ENCODE measurements at regions not wholly inside any gene's neighbourhood (a gene's known extent, or its start where the extent isn't known, plus 50 kb on each side); places are given as distances from the start of the nearest gene placed in this dataset.
"Not testable (repeated sequence)": the region's sequence is repeated elsewhere in the genome, so short reads cannot be mapped to it uniquely, and the experiment has no call there.

DNA sequence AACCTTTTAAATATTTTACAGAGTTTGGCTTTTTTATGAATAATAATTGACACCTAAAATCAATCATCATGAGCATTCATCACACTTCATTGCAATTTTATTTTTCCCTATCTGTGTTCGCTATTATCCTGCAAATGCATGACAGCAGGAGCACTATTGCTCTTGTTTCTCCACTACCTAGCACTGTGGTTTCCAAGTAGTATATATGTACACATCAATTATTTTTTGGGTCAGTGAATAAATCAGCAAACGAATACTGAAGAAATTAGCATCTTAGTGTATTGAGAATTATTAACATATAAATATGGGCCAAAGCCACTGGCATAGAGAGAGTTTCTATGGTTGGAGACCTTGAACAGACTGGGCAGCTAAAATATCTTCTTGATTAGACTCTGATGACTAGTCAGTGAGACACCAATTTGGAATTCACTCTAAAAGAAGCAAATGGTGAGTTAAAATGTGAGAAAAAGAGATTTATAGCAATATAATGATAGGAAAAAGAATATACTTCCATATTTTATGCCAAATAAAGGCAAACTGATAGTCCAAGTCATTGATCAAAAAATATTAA is 731.1 kb upstream of the LUZP2 start:
- no peak for DNase-seq (ENCODE audit: low spot score)

DNA sequence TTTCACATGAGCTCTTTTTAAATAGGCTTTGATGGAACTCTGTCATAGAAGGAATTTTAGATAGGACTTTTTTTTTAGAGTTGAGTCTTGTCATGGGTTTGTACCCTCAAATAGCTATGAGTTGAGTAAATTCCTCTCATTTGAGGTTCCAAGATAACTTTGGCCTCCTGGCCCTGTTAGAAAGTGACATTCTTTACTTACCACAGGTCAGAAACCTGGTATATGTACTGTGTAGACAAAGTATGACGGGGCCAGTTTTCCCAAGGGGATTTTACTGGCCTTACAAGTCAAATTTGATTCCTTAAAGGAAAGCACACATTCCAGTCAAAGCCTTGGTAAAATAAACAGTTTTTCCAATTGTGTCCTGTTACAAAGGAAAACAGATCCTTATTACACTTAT is 729.3 kb upstream of the LUZP2 start:
- DNase-seq (ENCODE audit: low spot score), result no peak

- DNase-seq (ENCODE audit: low spot score), result no peak
Measured at GRCh38 chr11:23769214-23769613, 727.6 kb upstream of the LUZP2 start.

DNA sequence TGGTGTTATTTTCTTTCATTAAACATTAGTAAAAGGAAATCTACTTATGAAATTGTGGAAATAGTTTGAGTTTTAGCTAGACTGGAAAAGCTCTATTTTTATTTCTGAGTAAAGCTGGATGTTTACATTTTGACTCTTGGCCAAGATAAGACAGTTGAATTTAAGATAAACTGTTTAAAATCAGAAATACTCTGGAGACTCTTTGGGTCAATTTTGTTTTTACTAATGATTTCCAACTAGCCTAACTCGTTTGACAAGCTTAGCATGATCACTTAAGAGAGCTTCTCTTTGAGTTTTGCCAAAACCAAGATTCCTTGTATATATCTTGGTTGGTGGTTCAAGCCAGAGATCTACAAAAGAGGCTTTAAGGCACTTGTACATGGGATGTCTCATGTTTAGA is 724.8 kb upstream of the LUZP2 start:
- DNase-seq (ENCODE audit: low spot score), result no peak

DNA sequence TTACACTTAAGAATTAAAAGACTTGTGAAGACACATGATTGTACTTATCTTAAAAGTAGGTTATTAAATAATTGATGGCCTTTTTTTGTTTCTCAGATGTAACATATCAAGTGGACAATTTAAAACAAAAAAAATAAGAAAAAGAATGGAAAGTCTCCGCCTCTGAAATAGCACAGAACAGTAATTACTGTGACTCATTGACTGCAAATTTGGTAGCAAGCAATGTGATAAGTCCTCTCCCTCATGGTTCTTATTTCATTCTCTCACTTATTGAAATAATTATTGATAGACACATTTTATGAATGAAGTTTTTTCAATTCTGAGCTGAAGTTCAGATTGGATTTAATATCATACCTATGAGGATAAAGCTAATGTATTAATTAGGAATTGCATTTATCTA is 717.9 kb upstream of the LUZP2 start:
- DNase-seq (ENCODE audit: low spot score), result no peak

- no peak for DNase-seq (ENCODE audit: low spot score)
Measured at GRCh38 chr11:23780231-23780630, 716.6 kb upstream of the LUZP2 start.

- no peak for DNase-seq (ENCODE audit: low spot score)
Measured at GRCh38 chr11:23781803-23782560, 714.9 kb upstream of the LUZP2 start.

GRCh38 chr11:23786974-23787373 is 709.9 kb upstream of the LUZP2 start:
- not testable (repeated sequence) for DNase-seq (ENCODE audit: low spot score)

DNA sequence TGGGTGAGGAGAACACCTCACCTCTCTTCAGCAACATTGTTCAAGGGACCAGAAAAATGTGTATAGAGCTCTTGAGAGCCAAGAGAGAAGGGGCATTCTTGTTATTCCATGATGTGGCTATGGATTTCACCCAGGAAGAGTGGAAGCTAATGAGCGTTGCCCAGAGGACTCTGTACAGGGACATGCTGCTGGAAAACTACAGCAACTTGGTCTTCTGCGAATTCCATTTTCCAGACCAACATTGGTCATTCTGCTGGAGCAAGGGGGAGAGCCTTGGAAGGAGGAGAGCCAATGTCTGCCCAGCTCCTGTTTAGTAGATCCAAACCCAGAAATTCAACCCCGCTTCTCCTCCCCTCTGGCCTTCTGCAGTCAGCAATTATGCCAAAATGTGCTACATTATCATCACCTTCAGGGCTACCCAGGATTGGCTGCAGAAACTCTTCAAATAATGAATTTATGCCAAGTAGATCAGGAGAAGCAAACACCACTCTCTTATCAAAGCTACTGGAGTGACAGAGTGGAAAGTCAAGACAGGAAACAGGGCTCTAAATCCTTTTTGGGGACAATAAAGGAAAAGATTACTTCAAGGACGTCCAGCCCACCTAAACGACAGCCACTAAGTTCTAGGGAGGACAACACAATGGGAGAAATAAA is 707.5 kb upstream of the LUZP2 start:
- DNase-seq (ENCODE audit: low spot score), result no peak

DNA sequence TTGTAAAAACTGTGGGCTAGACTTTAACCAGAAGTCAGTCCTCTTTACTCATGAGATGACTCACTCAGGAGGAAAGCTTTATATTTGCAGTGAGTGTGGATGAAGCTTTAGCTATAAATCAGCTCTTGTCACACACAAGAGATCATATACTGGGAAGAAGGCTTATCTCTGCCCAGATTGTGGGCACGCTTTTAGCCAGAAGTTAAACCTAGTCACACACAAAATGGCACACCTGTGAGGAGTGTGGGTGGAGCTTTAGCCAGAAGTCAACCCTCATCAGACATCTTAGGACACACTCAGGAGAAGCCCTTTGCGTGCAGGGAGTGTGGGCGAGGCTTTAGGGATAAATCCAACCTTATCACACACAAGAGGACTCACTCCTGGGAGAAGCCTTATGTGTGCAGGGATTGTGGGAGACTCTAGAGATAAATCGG is 706.9 kb upstream of the LUZP2 start:
- no peak for DNase-seq (ENCODE audit: low spot score)

- no peak for DNase-seq (ENCODE audit: low spot score)
Measured at GRCh38 chr11:23797624-23798419, 699.0 kb upstream of the LUZP2 start.

DNA sequence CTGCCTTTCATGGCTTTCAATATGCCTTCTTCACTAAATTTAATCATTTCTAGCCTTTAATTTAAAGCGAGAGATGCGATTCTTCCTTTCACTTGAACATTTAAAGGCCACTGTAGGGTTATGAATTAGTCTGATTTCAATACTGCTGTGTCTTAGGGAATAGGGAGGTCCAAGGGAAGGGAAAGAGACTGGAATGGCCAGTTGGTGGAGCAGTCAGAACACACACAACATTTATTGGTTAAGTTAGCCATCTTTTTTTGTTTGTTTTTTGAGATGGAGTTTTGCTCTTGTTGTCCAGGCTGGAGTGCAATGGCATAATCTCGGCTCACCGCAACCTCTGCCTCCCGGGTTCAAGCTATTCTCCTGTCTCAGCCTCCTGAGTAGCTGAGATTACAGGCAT is 662.5 kb upstream of the LUZP2 start:
- DNase-seq (ENCODE audit: low spot score), result not testable (repeated sequence)

DNA sequence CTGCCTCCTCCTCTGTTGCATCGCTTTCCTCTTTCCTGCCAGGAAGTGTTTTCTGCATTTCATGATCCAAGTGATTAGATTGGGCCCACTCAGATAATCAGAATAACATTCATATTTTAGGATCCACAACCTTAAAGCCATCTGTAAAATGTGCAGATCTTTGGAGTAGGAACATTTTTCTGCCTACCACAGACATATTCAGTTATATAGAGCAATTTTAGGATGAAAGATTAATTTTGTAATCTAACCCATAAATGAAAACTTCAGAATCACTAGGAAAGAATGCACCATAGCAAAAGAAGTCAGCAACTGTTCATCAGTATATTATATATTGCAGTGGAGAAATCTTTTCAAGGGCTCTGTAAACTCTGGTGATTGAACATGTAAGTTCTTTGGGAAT is 659.9 kb upstream of the LUZP2 start:
- no peak for DNase-seq (ENCODE audit: low spot score)

DNA sequence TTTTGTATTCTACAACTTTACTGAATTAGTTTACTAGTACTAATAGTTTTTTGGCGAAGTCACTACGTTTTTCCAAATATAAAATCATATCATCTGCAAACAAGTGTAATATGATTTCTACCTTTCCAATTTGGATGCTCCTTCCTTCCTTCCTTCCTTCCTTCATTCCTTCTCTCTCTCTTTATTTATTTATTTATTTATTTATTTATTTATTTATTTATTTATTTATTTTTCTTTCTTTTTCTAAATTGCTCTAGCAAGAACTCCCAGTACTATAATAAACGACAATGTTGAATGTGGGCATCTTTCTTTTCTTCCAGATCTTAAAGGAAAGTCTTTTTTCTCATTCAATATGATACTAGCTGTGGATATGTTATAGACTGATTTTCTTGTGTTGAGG is 656.0 kb upstream of the LUZP2 start:
- DNase-seq (ENCODE audit: low spot score), result no peak

DNA sequence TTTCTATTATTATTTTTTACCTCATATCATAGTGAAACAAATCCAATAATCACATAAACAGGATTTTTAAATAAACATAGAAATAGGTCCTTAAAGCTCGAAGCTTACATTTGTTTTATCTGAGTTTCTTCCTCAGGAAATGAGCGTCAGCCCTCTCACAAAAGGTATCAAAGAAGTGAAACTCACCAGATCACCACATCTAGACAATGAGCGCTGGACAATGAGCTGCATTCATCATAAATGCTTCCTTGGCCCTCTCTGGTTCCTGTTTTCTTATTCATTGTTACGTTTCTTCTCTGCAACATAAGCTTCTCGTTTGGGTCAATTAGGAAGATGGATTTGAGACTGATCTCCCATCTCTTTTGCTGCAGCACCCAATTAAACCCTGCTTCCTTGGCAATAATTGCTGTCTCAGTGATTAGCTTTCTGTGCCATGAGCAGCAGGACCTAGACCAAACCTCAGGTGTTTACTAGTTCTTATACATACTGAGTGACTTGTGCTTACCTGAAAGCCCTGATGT is 649.9 kb upstream of the LUZP2 start:
- no peak for DNase-seq (ENCODE audit: low spot score)

GRCh38 chr11:23851216-23851615 is 645.6 kb upstream of the LUZP2 start:
- no peak for DNase-seq (ENCODE audit: low spot score)

DNA sequence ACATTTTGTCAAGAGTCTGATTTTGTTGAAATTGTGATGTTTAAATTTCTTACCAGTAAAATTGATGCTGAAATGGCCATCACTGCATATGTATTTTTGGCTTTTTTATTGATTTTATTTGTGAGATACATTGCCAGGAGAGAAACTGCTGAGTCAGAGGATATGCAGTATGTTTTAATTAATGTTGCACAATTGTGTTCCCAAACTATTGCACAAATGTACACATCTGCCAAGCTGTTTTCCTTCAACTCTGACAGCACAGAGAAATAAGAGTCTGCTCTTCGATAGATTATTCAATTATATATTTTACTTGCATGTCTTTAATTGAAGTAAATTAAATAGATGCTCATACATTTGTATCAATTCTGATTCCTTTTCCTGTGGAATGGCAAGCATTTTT is 640.2 kb upstream of the LUZP2 start:
- DNase-seq (ENCODE audit: low spot score), result no peak

GRCh38 chr11:23859087-23859486 is 637.8 kb upstream of the LUZP2 start:
- DNase-seq (ENCODE audit: low spot score), result no peak

DNA sequence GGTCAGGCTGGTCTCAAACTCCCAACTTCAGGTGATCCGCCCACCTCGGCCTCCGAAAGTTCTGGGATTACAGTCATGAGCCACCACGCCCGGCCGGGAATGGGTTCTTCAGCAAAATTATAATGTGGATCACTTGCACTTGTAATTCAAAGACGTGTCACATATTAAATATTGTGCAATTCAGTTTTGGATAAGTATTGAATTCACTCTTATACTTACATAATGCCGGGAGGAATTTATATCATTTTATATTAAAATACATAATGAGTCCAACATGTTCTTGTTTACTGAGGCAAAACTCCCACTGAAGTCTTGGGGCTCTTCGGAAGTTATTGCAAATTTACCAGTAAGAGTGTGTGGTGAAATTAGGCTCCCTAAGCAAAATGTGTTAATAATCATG is 635.2 kb upstream of the LUZP2 start:
- DNase-seq (ENCODE audit: low spot score), result no peak

DNA sequence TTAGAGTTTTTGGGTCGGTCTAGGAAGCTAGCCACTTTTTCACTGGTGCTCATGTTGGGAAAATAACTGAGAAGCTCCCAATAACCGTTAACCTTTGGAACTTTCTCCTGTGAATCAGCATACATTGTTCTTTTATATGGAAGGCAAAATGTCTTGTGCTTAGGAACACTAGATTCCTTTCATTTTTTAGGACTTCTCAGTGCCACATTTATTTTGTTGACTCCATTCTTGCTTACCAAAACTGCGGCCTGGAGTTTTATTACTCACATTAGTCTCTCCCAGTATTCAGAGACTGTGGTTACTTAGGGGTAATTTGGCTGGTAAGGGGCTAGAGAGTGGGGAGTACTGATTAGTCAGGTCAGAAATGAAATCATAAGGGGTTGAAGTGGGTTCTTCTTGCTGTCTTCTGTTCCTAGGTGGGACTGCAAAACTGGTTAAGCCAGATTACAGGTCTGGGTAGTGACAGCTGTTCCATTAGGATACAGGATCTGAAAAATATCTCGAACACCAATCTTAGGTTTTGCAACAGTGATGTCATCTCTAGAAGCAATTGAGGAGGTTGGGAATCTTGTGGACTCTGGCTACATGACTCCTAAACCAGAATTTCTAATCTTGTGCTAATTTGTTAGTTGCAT is 631.4 kb upstream of the LUZP2 start:
- no peak for DNase-seq (ENCODE audit: low spot score)

DNA sequence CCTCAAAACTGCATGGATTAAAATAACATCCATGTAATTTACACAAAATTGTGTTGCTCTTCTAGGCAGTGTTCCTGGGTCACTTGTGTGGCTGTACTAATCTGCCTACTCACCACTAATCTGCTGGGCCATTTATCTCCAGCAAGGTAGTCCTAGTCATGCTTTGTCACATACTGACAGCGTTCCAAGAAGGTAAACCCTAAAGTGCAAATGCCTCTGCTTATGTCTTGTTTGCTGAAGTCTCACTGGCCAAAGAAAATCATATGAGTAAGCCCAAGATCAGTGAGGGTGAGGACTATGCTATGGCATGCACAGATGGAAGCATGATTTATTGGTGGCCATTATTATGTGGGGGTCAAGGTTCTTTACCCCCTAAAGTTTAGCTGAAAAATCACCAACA is 630.2 kb upstream of the LUZP2 start:
- no peak for DNase-seq (ENCODE audit: low spot score)

DNA sequence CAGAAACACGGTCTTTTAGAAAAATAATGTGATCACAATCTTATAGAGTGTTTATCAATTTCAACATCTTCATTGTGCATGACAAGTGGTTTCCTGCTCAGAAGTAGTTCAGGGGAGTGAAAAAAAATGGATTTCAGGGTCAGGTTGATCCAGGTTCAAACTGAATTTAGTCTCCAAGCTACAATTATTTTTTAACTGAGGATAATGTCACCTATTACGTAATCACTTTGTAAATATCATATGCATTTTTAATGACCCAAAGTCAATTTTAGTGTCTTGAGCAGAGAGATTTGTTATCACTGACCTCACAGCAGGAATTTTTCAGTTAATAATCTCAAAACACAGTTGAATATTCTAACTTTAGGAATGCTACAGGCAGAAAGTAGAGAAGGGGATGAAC is 627.2 kb upstream of the LUZP2 start:
- DNase-seq (ENCODE audit: low spot score), result no peak

Measured in CD4-positive, alpha-beta T cell treated with Interleukin-15 for 4 hours (primary cell).